Kidney (tissue), 13 donors: ENCODE measurements at regions not wholly inside any gene's neighbourhood (a gene's known extent, or its start where the extent isn't known, plus 50 kb on each side); places are given as distances from the start of the nearest gene placed in this dataset.

ENCODE experiments used
- DNase-seq, 5 donors: peaks; one replicate each; pipeline ENCODE4 v3.0.0-alpha.2; 2013 to 2020
- FAIRE-seq: peaks from 2 replicates; lab custom pipeline; 2012; peaks lifted over from hg19 to GRCh38; lab: Jason Lieb, UNC
- H3K27ac ChIP-seq, 2 donors: one replicate each; pipeline ENCODE4 v1.7.0; 2013; ENCODE audit warnings: low read depth in 2 of 2, low read length in 2 of 2, inconsistent platforms in 1 of 2
- H3K27me3 ChIP-seq: one replicate; pipeline ENCODE4 v1.7.1; 2013; ENCODE audit warnings: low read length, inconsistent platforms; ENCODE audit not compliant: control insufficient read depth, insufficient read depth
- H3K36me3 ChIP-seq, 3 donors: one replicate each; pipeline versions ENCODE4 v1.7.0 to v1.7.1; 2013; ENCODE audit warnings: low read length in 3 of 3, control low read depth in 1 of 3, inconsistent platforms in 1 of 3; ENCODE audit not compliant: insufficient read depth in 3 of 3, control insufficient read depth in 2 of 3
- H3K4me1 ChIP-seq, 3 donors: one replicate each; pipeline versions ENCODE4 v1.7.0 to v1.7.1; 2013; ENCODE audit warnings: low read length in 3 of 3, inconsistent platforms in 1 of 3, low read depth in 1 of 3; ENCODE audit not compliant: control insufficient read depth in 2 of 3, insufficient read depth in 2 of 3
- H3K4me3 ChIP-seq, 3 donors: one replicate each; pipeline versions ENCODE4 v1.7.0 to v1.8.1; 2013; ENCODE audit warnings: low read length in 3 of 3, control low read depth in 1 of 3, inconsistent platforms in 1 of 3
- H3K9ac ChIP-seq, 3 donors: one replicate each; pipeline versions ENCODE4 v1.7.0 to v1.7.1; 2013; ENCODE audit warnings: low read length in 3 of 3, control low read depth in 1 of 3, inconsistent platforms in 1 of 3
- H3K9me3 ChIP-seq, 3 donors: one replicate each; pipeline versions ENCODE4 v1.7.0 to v1.7.1; 2013; ENCODE audit warnings: low read length in 3 of 3, control low read depth in 1 of 3, inconsistent platforms in 1 of 3; ENCODE audit not compliant: control insufficient read depth in 2 of 3, insufficient read depth in 1 of 3
- CTCF ChIP-seq: IDR thresholded peaks from 3 replicates; pipeline ENCODE4 v1.5.1; 2012; ENCODE audit warnings: mild to moderate bottlenecking, moderate library complexity, borderline replicate concordance; ENCODE audit not compliant: insufficient read depth; ENCODE audit errors: extremely low read depth
- intact Hi-C: fragments of 100-400 bp; cut with DNase I; formaldehyde crosslinking; loops from one replicate; pipeline ENCODE4 v1.11.1; 2022
- donor health status: control.
- donor health status: control.
- donor health status: control.
- donor health status: control.
- donor health status: control.
- donor health status: DM: yes; HTN: yes; CAD: no.
- donor health status: Normal renal cell carcinoma (clear cell type).

GRCh38 chr5:44546286-44546685 lies 157.1 kb upstream of the FGF10 start:
- FAIRE-seq = no peak
- intact Hi-C loops = no loop called here

GRCh38 chr5:44543511-44543910 lies 154.3 kb upstream of the FGF10 start:
- intact Hi-C loops = no loop called here
- no peaks in the 10 kb centered on the region for H3K9me3 ChIP-seq

More at GRCh38 chr5:44546286-44546685, 157.1 kb upstream of the FGF10 start:
- H3K36me3 ChIP-seq = no peaks in the 10 kb centered on the region
- no peak overlapping the region for H3K9ac ChIP-seq
- no peak for DNase-seq
- H3K27ac ChIP-seq = no peak overlapping the region
- H3K4me1 ChIP-seq = no peaks in the 10 kb centered on the region
- H3K9me3 ChIP-seq = no peaks in the 10 kb centered on the region
- H3K27me3 ChIP-seq = no peaks in the 10 kb centered on the region
- H3K4me3 ChIP-seq = no peak overlapping the region
- no peak for TF ChIP-seq CTCF

GRCh38 chr5:44542470-44542869 lies 153.2 kb upstream of the FGF10 start:
- H3K9me3 ChIP-seq = no peaks in the 10 kb centered on the region
- H3K4me1 ChIP-seq = no peaks in the 10 kb centered on the region
- intact Hi-C loops = no loop called here
- DNase-seq (no peak), FAIRE-seq (no peak)
- H3K36me3 ChIP-seq = no peaks in the 10 kb centered on the region
- H3K27me3 ChIP-seq = no peaks in the 10 kb centered on the region
- no peak for TF ChIP-seq CTCF
- no peak overlapping the region for H3K4me3 ChIP-seq
- H3K9ac ChIP-seq = no peak overlapping the region
- no peak overlapping the region for H3K27ac ChIP-seq

More at GRCh38 chr5:44543511-44543910, 154.3 kb upstream of the FGF10 start:
- Histone ChIP-seq H3K36me3 (no peaks in the 10 kb centered on the region), H3K4me1 (no peaks in the 10 kb centered on the region), H3K9ac (no peak overlapping the region), H3K27me3 (no peaks in the 10 kb centered on the region), H3K4me3 (no peak overlapping the region), H3K27ac (no peak overlapping the region)
- FAIRE-seq (no peak), DNase-seq (no peak)
- no peak for TF ChIP-seq CTCF

- FAIRE-seq (no peak), DNase-seq (no peak)
- no peak for TF ChIP-seq CTCF
- no peaks in the 10 kb centered on the region for H3K27me3 ChIP-seq
- intact Hi-C loops = no loop called here
- no peak overlapping the region for H3K27ac ChIP-seq
- no peaks in the 10 kb centered on the region for H3K4me1 ChIP-seq
- no peaks in the 10 kb centered on the region for H3K9me3 ChIP-seq
- H3K9ac ChIP-seq = no peak overlapping the region
- no peak overlapping the region for H3K4me3 ChIP-seq
- H3K36me3 ChIP-seq = no peaks in the 10 kb centered on the region
These were observed 150.3 kb upstream of the FGF10 start for GRCh38 chr5:44539602-44539919.
